Right lobe of liver (tissue), 4 donors: ENCODE measurements at regions not wholly inside any gene's neighbourhood (a gene's known extent, or its start where the extent isn't known, plus 50 kb on each side); places are given as distances from the start of the nearest gene placed in this dataset.

Experiments
- CTCF ChIP-seq, 4 donors: fragments of 200-600 bp in 3 of 4; fragments of 450-650 bp in 1 of 4; IDR thresholded peaks; one replicate each; pipeline versions ENCODE4 v1.5.1 to v1.8.0; 2016 to 2022; ENCODE audit warnings: antibody characterized with exemption in 4 of 4, mild to moderate bottlenecking in 2 of 4
- POLR2A ChIP-seq: fragments of 450-650 bp; IDR thresholded peaks from one replicate; pipeline ENCODE4 v1.6.1; 2017; ENCODE audit warnings: antibody characterized with exemption, mild to moderate bottlenecking
- donor health status: DM: no; HTN: no; CAD: no.
- donor health status: DM: no; HTN: no; CAD: no.
- donor health status: DM: no; HTN: yes; CAD: no.

GRCh38 chr2:45195916-45196315 is 186.7 kb upstream of the SIX2 start:
- TF ChIP-seq CTCF (IDR thresholded peaks at IDR 0.05), result no peak
- no peak for TF ChIP-seq POLR2A
